HEK293 (cell line): ENCODE measurements at regions not wholly inside any gene's neighbourhood (a gene's known extent, or its start where the extent isn't known, plus 50 kb on each side); places are given as distances from the start of the nearest gene placed in this dataset.
"Not testable (repeated sequence)": the region's sequence is repeated elsewhere in the genome, so short reads cannot be mapped to it uniquely, and the experiment has no call there.

Source experiments
- GLI4 ChIP-seq: fragments of 450-650 bp; formaldehyde crosslinking; IDR thresholded peaks from 2 replicates; pipeline ENCODE4 v1.5.1; 2016; ENCODE audit warnings: missing biosample characterization, missing genetic modification characterization
- MYNN ChIP-seq: fragments of 450-650 bp; formaldehyde crosslinking; IDR thresholded peaks from 2 replicates; pipeline ENCODE4 v1.5.1; 2016; ENCODE audit warnings: missing biosample characterization, missing genetic modification characterization, borderline replicate concordance
- ZIC2 ChIP-seq: fragments of 450-650 bp; formaldehyde crosslinking; IDR thresholded peaks from 2 replicates; pipeline ENCODE4 v1.5.1; 2016; ENCODE audit warnings: missing biosample characterization, missing genetic modification characterization
- ZNF530 ChIP-seq: fragments of 450-650 bp; formaldehyde crosslinking; IDR thresholded peaks from 2 replicates; pipeline ENCODE4 v1.5.1; 2016; ENCODE audit warnings: low read depth, missing biosample characterization, missing genetic modification characterization
- ZNF664 ChIP-seq: fragments of 450-650 bp; formaldehyde crosslinking; IDR thresholded peaks from 2 replicates; pipeline ENCODE4 v1.5.1; 2016; ENCODE audit warnings: missing biosample characterization, missing genetic modification characterization
- ZNF670 ChIP-seq: fragments of 450-650 bp; formaldehyde crosslinking; IDR thresholded peaks from 2 replicates; pipeline ENCODE4 v1.5.1; 2016; ENCODE audit warnings: missing biosample characterization, missing genetic modification characterization, low read depth
- ZNF843 ChIP-seq: fragments of 450-650 bp; formaldehyde crosslinking; IDR thresholded peaks from 2 replicates; pipeline ENCODE4 v1.5.1; 2016; ENCODE audit warnings: missing biosample characterization, missing genetic modification characterization
- TF ChIP-seq, protein P1 (sequence below): fragments of 450-650 bp; formaldehyde crosslinking; IDR thresholded peaks from 2 replicates; pipeline ENCODE4; 2016; ENCODE audit warnings: missing biosample characterization, missing genetic modification characterization
- TF ChIP-seq, protein P2 (sequence below): fragments of 450-650 bp; formaldehyde crosslinking; IDR thresholded peaks from 2 replicates; pipeline ENCODE4 v1.5.1; 2016; ENCODE audit warnings: missing biosample characterization, missing genetic modification characterization
- TF ChIP-seq, protein P3 (sequence below): fragments of 450-650 bp; formaldehyde crosslinking; IDR thresholded peaks from 2 replicates; pipeline ENCODE4 v1.5.1; 2016; ENCODE audit warnings: missing biosample characterization, missing genetic modification characterization
- TF ChIP-seq, protein P4 (sequence below): fragments of 450-650 bp; formaldehyde crosslinking; IDR thresholded peaks from 2 replicates; pipeline ENCODE4 v1.5.1; 2016; ENCODE audit warnings: missing biosample characterization, missing genetic modification characterization
- TF ChIP-seq, protein P5 (sequence below): fragments of 450-650 bp; formaldehyde crosslinking; IDR thresholded peaks from 2 replicates; pipeline ENCODE4 v1.5.1; 2016; ENCODE audit warnings: missing biosample characterization, missing genetic modification characterization

DNA sequence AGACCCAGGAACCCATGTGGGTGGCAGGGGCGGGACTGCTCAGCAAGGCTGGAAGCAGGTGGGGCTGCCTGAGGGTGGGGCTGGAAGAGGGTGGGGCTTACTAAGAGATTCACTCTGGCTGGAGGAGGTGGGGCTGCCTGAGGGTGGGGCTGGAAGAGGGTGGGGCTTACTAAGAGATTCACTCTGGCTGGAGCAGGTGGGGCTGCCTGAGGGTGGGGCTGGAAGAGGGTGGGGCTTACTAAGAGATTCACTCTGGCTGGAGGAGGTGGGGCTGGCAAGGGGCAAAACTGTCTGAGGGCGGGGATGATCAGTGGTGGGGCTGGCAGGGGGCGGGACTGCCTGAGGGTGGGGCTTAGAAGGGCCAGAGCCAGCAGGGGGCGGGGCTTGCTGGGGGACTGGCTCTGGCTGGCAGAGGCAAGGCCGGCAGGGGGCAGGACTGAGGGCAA is 212.8 kb upstream of the LRRC61 start:
- TF ChIP-seq, protein P1, sequence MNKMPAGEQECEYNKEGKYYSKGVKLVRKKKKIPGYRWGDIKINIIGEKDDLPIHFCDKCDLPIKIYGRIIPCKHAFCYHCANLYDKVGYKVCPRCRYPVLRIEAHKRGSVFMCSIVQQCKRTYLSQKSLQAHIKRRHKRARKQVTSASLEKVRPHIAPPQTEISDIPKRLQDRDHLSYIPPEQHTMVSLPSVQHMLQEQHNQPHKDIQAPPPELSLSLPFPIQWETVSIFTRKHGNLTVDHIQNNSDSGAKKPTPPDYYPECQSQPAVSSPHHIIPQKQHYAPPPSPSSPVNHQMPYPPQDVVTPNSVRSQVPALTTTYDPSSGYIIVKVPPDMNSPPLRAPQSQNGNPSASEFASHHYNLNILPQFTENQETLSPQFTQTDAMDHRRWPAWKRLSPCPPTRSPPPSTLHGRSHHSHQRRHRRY: not testable (repeated sequence)
- TF ChIP-seq, protein P2, sequence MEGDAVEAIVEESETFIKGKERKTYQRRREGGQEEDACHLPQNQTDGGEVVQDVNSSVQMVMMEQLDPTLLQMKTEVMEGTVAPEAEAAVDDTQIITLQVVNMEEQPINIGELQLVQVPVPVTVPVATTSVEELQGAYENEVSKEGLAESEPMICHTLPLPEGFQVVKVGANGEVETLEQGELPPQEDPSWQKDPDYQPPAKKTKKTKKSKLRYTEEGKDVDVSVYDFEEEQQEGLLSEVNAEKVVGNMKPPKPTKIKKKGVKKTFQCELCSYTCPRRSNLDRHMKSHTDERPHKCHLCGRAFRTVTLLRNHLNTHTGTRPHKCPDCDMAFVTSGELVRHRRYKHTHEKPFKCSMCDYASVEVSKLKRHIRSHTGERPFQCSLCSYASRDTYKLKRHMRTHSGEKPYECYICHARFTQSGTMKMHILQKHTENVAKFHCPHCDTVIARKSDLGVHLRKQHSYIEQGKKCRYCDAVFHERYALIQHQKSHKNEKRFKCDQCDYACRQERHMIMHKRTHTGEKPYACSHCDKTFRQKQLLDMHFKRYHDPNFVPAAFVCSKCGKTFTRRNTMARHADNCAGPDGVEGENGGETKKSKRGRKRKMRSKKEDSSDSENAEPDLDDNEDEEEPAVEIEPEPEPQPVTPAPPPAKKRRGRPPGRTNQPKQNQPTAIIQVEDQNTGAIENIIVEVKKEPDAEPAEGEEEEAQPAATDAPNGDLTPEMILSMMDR (tag by site-specific recombination): not testable (repeated sequence)
- TF ChIP-seq ZNF843; GLI4 (tag by site-specific recombination); MYNN (tag by site-specific recombination); ZIC2 (tag by site-specific recombination); ZNF530; ZNF670 (tag by site-specific recombination); ZNF664 (tag by site-specific recombination): not testable (repeated sequence)
- TF ChIP-seq, protein P3, sequence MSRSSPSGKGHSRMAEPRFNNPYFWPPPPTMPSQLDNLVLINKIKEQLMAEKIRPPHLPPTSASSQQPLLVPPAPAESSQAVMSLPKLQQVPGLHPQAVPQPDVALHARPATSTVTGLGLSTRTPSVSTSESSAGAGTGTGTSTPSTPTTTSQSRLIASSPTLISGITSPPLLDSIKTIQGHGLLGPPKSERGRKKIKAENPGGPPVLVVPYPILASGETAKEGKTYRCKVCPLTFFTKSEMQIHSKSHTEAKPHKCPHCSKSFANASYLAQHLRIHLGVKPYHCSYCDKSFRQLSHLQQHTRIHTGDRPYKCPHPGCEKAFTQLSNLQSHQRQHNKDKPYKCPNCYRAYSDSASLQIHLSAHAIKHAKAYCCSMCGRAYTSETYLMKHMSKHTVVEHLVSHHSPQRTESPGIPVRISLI (tag by site-specific recombination): not testable (repeated sequence)
- TF ChIP-seq, protein P4, sequence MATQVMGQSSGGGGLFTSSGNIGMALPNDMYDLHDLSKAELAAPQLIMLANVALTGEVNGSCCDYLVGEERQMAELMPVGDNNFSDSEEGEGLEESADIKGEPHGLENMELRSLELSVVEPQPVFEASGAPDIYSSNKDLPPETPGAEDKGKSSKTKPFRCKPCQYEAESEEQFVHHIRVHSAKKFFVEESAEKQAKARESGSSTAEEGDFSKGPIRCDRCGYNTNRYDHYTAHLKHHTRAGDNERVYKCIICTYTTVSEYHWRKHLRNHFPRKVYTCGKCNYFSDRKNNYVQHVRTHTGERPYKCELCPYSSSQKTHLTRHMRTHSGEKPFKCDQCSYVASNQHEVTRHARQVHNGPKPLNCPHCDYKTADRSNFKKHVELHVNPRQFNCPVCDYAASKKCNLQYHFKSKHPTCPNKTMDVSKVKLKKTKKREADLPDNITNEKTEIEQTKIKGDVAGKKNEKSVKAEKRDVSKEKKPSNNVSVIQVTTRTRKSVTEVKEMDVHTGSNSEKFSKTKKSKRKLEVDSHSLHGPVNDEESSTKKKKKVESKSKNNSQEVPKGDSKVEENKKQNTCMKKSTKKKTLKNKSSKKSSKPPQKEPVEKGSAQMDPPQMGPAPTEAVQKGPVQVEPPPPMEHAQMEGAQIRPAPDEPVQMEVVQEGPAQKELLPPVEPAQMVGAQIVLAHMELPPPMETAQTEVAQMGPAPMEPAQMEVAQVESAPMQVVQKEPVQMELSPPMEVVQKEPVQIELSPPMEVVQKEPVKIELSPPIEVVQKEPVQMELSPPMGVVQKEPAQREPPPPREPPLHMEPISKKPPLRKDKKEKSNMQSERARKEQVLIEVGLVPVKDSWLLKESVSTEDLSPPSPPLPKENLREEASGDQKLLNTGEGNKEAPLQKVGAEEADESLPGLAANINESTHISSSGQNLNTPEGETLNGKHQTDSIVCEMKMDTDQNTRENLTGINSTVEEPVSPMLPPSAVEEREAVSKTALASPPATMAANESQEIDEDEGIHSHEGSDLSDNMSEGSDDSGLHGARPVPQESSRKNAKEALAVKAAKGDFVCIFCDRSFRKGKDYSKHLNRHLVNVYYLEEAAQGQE (tag by site-specific recombination): not testable (repeated sequence)
- TF ChIP-seq, protein P5, sequence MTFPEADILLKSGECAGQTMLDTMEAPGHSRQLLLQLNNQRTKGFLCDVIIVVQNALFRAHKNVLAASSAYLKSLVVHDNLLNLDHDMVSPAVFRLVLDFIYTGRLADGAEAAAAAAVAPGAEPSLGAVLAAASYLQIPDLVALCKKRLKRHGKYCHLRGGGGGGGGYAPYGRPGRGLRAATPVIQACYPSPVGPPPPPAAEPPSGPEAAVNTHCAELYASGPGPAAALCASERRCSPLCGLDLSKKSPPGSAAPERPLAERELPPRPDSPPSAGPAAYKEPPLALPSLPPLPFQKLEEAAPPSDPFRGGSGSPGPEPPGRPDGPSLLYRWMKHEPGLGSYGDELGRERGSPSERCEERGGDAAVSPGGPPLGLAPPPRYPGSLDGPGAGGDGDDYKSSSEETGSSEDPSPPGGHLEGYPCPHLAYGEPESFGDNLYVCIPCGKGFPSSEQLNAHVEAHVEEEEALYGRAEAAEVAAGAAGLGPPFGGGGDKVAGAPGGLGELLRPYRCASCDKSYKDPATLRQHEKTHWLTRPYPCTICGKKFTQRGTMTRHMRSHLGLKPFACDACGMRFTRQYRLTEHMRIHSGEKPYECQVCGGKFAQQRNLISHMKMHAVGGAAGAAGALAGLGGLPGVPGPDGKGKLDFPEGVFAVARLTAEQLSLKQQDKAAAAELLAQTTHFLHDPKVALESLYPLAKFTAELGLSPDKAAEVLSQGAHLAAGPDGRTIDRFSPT (tag by site-specific recombination): not testable (repeated sequence)
